Loucy (cell line): ENCODE measurements at regions not wholly inside any gene's neighbourhood (a gene's known extent, or its start where the extent isn't known, plus 50 kb on each side); places are given as distances from the start of the nearest gene placed in this dataset.

Experiments
- H2AFZ ChIP-seq: fragments of 200-600 bp; sonication (generic); 2 replicates; pipeline ENCODE4 v1.6.0; 2016; ENCODE audit warnings: antibody characterized with exemption, mild to moderate bottlenecking, low read length, moderate library complexity
- H3F3A ChIP-seq: fragments of 200-600 bp; 2 replicates; pipeline ENCODE4 v1.6.0; 2016; ENCODE audit warnings: antibody characterized with exemption, low read depth, mild to moderate bottlenecking
- H3K27me3 ChIP-seq: fragments of 200-600 bp; sonication (generic); 2 replicates; pipeline ENCODE4 v1.6.1; 2014; ENCODE audit warnings: low read length, mild to moderate bottlenecking; ENCODE audit not compliant: insufficient read depth, poor library complexity, severe bottlenecking
- H3K36me3 ChIP-seq: fragments of 200-600 bp; sonication (generic); 2 replicates; pipeline ENCODE4 v1.6.1; 2016; ENCODE audit warnings: low read length; ENCODE audit not compliant: insufficient read depth
- H3K4me1 ChIP-seq: fragments of 200-600 bp; sonication (generic); 2 replicates; pipeline ENCODE4 v1.5.1; 2014; ENCODE audit warnings: low read length, mild to moderate bottlenecking; ENCODE audit not compliant: insufficient read depth, poor library complexity, severe bottlenecking
- H3K4me2 ChIP-seq: fragments of 200-600 bp; sonication (generic); 2 replicates; pipeline ENCODE4 v1.6.0; 2014; ENCODE audit warnings: antibody characterized with exemption, low read length, low read depth, mild to moderate bottlenecking; ENCODE audit not compliant: poor library complexity, severe bottlenecking
- H3K4me3 ChIP-seq: fragments of 200-600 bp; sonication (generic); 2 replicates; pipeline ENCODE4 v1.5.1; 2014; ENCODE audit warnings: low read length, mild to moderate bottlenecking, mixed read lengths; ENCODE audit not compliant: poor library complexity, severe bottlenecking
- H3K79me2 ChIP-seq: fragments of 200-600 bp; sonication (generic); 2 replicates; pipeline ENCODE4 v1.6.1; 2014; ENCODE audit warnings: low read length; ENCODE audit not compliant: insufficient read depth
- H3K9ac ChIP-seq: fragments of 200-600 bp; sonication (generic); 2 replicates; pipeline ENCODE4 v1.6.0; 2014; ENCODE audit warnings: mild to moderate bottlenecking, low read depth, low read length, moderate library complexity; ENCODE audit not compliant: poor library complexity, severe bottlenecking
- H3K9me2 ChIP-seq: fragments of 200-600 bp; sonication (generic); replicated peaks from 2 replicates; pipeline ENCODE4 v1.6.1; 2016; ENCODE audit warnings: low read depth, low read length, mixed read lengths
- H3K9me3 ChIP-seq: fragments of 200-600 bp; sonication (generic); 2 replicates; pipeline ENCODE4 v1.6.1; 2014; ENCODE audit warnings: mild to moderate bottlenecking, antibody characterized with exemption, low read length, low read depth; ENCODE audit not compliant: insufficient read depth
- H4K20me1 ChIP-seq: fragments of 200-600 bp; sonication (generic); 2 replicates; pipeline ENCODE4 v1.6.0; 2014; ENCODE audit warnings: antibody characterized with exemption, low read length, mild to moderate bottlenecking; ENCODE audit not compliant: insufficient read depth, poor library complexity, severe bottlenecking
- CTCF ChIP-seq: fragments of 200-600 bp; sonication (generic); conservative IDR thresholded peaks from 2 replicates; pipeline ENCODE4 v1.5.1; 2014; ENCODE audit warnings: mild to moderate bottlenecking, antibody characterized with exemption, low read length
- EZH2phosphoT487 ChIP-seq: fragments of 200-600 bp; IDR thresholded peaks from 2 replicates; pipeline ENCODE4 v1.6.1; 2018; ENCODE audit warnings: antibody characterized with exemption, mild to moderate bottlenecking, moderate library complexity, borderline replicate concordance

GRCh38 chr3:82891028-82891427 lies 1129.6 kb upstream of the GBE1 start:
- TF ChIP-seq CTCF: no peak
- TF ChIP-seq EZH2phosphoT487: no peak

GRCh38 chr3:82883072-82883471 lies 1121.6 kb upstream of the GBE1 start:
- H4K20me1 ChIP-seq: no peaks in the 10 kb centered on the region
- TF ChIP-seq EZH2phosphoT487 (no peak), CTCF (no peak)
- H3K9me2 ChIP-seq: no peaks in the 10 kb centered on the region; the same call in 1 of the 2 replicates
- no peaks in the 10 kb centered on the region for H3K79me2 ChIP-seq
- no peaks in the 10 kb centered on the region for H3F3A ChIP-seq
- H3K4me3 ChIP-seq: no peak overlapping the region
- H3K27me3 ChIP-seq: no peaks in the 10 kb centered on the region
- H3K4me1 ChIP-seq: no peaks in the 10 kb centered on the region
- H3K36me3 ChIP-seq: no peaks in the 10 kb centered on the region
- H3K9ac ChIP-seq: no peak overlapping the region
- H3K9me3 ChIP-seq: no peaks in the 10 kb centered on the region
- H3K4me2 ChIP-seq: no peak overlapping the region
- no peak overlapping the region for H2AFZ ChIP-seq

More at GRCh38 chr3:82891028-82891427, 1129.6 kb upstream of the GBE1 start:
- Histone ChIP-seq H3K9ac (no peak overlapping the region), H3F3A (no peaks in the 10 kb centered on the region), H4K20me1 (no peaks in the 10 kb centered on the region), H3K9me2 (no peaks in the 10 kb centered on the region), H3K9me3 (no peaks in the 10 kb centered on the region), H3K36me3 (no peaks in the 10 kb centered on the region), H3K79me2 (no peaks in the 10 kb centered on the region), H3K4me1 (no peaks in the 10 kb centered on the region), H3K27me3 (no peaks in the 10 kb centered on the region), H3K4me3 (no peak overlapping the region), H2AFZ (no peak overlapping the region), H3K4me2 (no peak overlapping the region)

GRCh38 chr3:82875401-82875800 lies 1114.0 kb upstream of the GBE1 start:
- no peak overlapping the region for H3K4me2 ChIP-seq
- H2AFZ ChIP-seq: no peak overlapping the region
- no peaks in the 10 kb centered on the region for H3K27me3 ChIP-seq
- no peaks in the 10 kb centered on the region for H3K79me2 ChIP-seq
- H3K9ac ChIP-seq: no peak overlapping the region
- TF ChIP-seq CTCF (no peak), EZH2phosphoT487 (no peak)
- no peaks in the 10 kb centered on the region for H3K9me3 ChIP-seq
- H3K4me3 ChIP-seq: no peak overlapping the region
- H3K36me3 ChIP-seq: no peaks in the 10 kb centered on the region
- H4K20me1 ChIP-seq: no peaks in the 10 kb centered on the region
- no peaks in the 10 kb centered on the region for H3F3A ChIP-seq
- no peaks in the 10 kb centered on the region for H3K9me2 ChIP-seq
- no peaks in the 10 kb centered on the region for H3K4me1 ChIP-seq
